HCT116 (cell line): ENCODE measurements at regions not wholly inside any gene's neighbourhood (a gene's known extent, or its start where the extent isn't known, plus 50 kb on each side); places are given as distances from the start of the nearest gene placed in this dataset.

Experiments used
- CTCF ChIP-seq, 3 experiments: fragments of 200-600 bp in 1 of 3; sonication (generic) in 1 of 3; IDR thresholded peaks in 2 of 3; conservative IDR thresholded peaks in 1 of 3; 2 replicates each; pipeline ENCODE4 v1.5.1; 2012 to 2017; ENCODE audit warnings: low read depth in 2 of 3, low read length in 2 of 3, antibody characterized with exemption in 1 of 3, borderline replicate concordance in 1 of 3, control low read depth in 1 of 3, mild to moderate bottlenecking in 1 of 3, mixed read lengths in 1 of 3, mixed run types in 1 of 3, moderate library complexity in 1 of 3; ENCODE audit not compliant: insufficient read depth in 1 of 3
- EZH2 ChIP-seq: fragments of 200-600 bp; sonication (generic); IDR thresholded peaks from 2 replicates; pipeline ENCODE4 v1.6.1; 2017; ENCODE audit warnings: antibody characterized with exemption, mixed run types
- POLR2A ChIP-seq: IDR thresholded peaks from 2 replicates; pipeline ENCODE4 v1.7.0; 2011; ENCODE audit warnings: borderline replicate concordance; ENCODE audit not compliant: insufficient read depth, insufficient read length; ENCODE audit errors: extremely low read depth
- RAD21 ChIP-seq: IDR thresholded peaks from 2 replicates; pipeline ENCODE4 v1.6.1; 2012; ENCODE audit warnings: low read depth, mild to moderate bottlenecking

GRCh38 chr16:55120826-55121225 lies 190.2 kb downstream of the IRX5 start:
- no peak for TF ChIP-seq CTCF (IDR thresholded peaks at IDR 0.05 in 2 of 3, conservative IDR thresholded peaks at IDR 0.05 in 1 of 3; ENCODE audit: borderline replicate concordance in 1 of 3, insufficient read depth in 1 of 3, low read depth in 2 of 3, low read length in 2 of 3)
- no peak for TF ChIP-seq POLR2A
- TF ChIP-seq EZH2: no peak
- TF ChIP-seq RAD21: no peak
